Astrocyte of the cerebellum (primary cell): ENCODE measurements at regions not wholly inside any gene's neighbourhood (a gene's known extent, or its start where the extent isn't known, plus 50 kb on each side); places are given as distances from the start of the nearest gene placed in this dataset.
"Not testable (repeated sequence)": the region's sequence is repeated elsewhere in the genome, so short reads cannot be mapped to it uniquely, and the experiment has no call there.

Experiments
- DNase-seq: peaks from one replicate; pipeline ENCODE4 v3.0.0-alpha.2; 2011; ENCODE audit warnings: low read depth
- H3K4me3 ChIP-seq: 2 replicates; pipeline ENCODE4 v1.5.1; 2011; ENCODE audit warnings: mild to moderate bottlenecking, low read depth, low read length, moderate library complexity
- CTCF ChIP-seq: IDR thresholded peaks from 2 replicates; pipeline ENCODE4 v1.5.1; 2012; ENCODE audit warnings: low read length, low read depth, moderate library complexity, mild to moderate bottlenecking; ENCODE audit errors: missing control alignments
- in situ Hi-C: cut with HindIII; loops from 2 replicates; pipeline ENCODE4 v1.10.0; 2017; ENCODE audit warnings: low sequenced_read_pairs

- in situ Hi-C loops = no loop called here
- TF ChIP-seq CTCF = no peak
- H3K4me3 ChIP-seq = no peak overlapping the region
Measured at GRCh38 chr5:30500513-30500912, 693.0 kb upstream of the CDH6 start.

GRCh38 chr5:30499402-30499801 is 694.1 kb upstream of the CDH6 start:
- DNase-seq = no peak
- H3K4me3 ChIP-seq = no peak overlapping the region
- in situ Hi-C loops = no loop called here
- TF ChIP-seq CTCF = no peak

More at GRCh38 chr5:30500513-30500912, 693.0 kb upstream of the CDH6 start:
- no peak for DNase-seq

GRCh38 chr5:30498972-30499371 is 694.5 kb upstream of the CDH6 start:
- in situ Hi-C loops = no loop called here
- H3K4me3 ChIP-seq = no peak overlapping the region
- no peak for DNase-seq
- no peak for TF ChIP-seq CTCF

GRCh38 chr5:30498509-30498908 is 695.0 kb upstream of the CDH6 start:
- in situ Hi-C loops, DNase-seq, H3K4me3 ChIP-seq: not testable (repeated sequence)

- in situ Hi-C loops, DNase-seq, H3K4me3 ChIP-seq: not testable (repeated sequence)
Measured at GRCh38 chr5:30494113-30494512, 699.4 kb upstream of the CDH6 start.

GRCh38 chr5:30479104-30479503 is 714.4 kb upstream of the CDH6 start:
- DNase-seq = no peak
- TF ChIP-seq CTCF = no peak

GRCh38 chr5:30475429-30475828 is 718.1 kb upstream of the CDH6 start:
- no peak overlapping the region for H3K4me3 ChIP-seq
- in situ Hi-C loops = no loop called here
- no peak for TF ChIP-seq CTCF
- DNase-seq = no peak

More at GRCh38 chr5:30479104-30479503, 714.4 kb upstream of the CDH6 start:
- in situ Hi-C loops = no loop called here
- H3K4me3 ChIP-seq = no peak overlapping the region

- TF ChIP-seq CTCF = no peak
- no peak overlapping the region for H3K4me3 ChIP-seq
- no peak for DNase-seq
- in situ Hi-C loops = no loop called here
Measured at GRCh38 chr5:30469691-30470090, 723.8 kb upstream of the CDH6 start.
